ENCODE measurements at regions not wholly inside any gene's neighbourhood (a gene's known extent, or its start where the extent isn't known, plus 50 kb on each side); places are given as distances from the start of the nearest gene placed in this dataset.

DNA sequence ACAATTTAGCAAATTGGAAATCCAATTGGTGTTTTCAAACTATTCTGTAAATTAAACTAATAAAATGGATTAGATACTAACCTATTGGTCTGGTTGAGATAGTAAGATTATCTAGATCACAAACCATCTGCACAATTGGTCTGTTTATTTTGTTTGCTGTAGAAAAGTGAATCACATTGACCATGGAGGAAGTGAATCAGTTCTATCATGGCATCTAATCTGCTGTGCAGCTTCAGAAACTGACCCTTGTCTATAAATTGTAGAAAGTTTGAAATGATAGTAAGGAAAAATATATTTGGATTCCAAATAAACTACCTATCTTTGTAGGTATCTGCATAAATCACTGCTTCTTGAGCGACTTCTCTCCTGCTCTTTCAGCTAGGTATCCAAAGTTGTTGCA lies 1865.4 kb downstream of the MAT2B start:
- TF ChIP-seq EZH2phosphoT487 (IDR thresholded peaks at IDR 0.05; ENCODE audit: insufficient read depth, low read depth) (no peak), EZH2 (IDR thresholded peaks at IDR 0.05; ENCODE audit: insufficient read depth, poor library complexity, severe bottlenecking) (no peak)
